ENCODE measurements at regions not wholly inside any gene's neighbourhood (a gene's known extent, or its start where the extent isn't known, plus 50 kb on each side); places are given as distances from the start of the nearest gene placed in this dataset.

GRCh38 chr17:54451051-54451450 lies 449.6 kb upstream of the TOM1L1 start:
- TF ChIP-seq USF1 (IDR thresholded peaks at IDR 0.05) (no peak), TAF1 (IDR thresholded peaks at IDR 0.05; ENCODE audit: low read depth) (no peak), MAX (IDR thresholded peaks at IDR 0.05) (no peak), EGR1 (IDR thresholded peaks at IDR 0.05) (no peak), REST (IDR thresholded peaks at IDR 0.05; ENCODE audit: low read depth) (no peak), YY1 (IDR thresholded peaks at IDR 0.05; ENCODE audit: low read depth) (no peak), FOXM1 (IDR thresholded peaks at IDR 0.05; ENCODE audit: borderline replicate concordance, low read depth) (no peak), CREB1 (IDR thresholded peaks at IDR 0.05; ENCODE audit: low read depth) (no peak), TCF12 (IDR thresholded peaks at IDR 0.05; ENCODE audit: low read depth) (no peak), EP300 (IDR thresholded peaks at IDR 0.05; ENCODE audit: borderline replicate concordance) (no peak)

GRCh38 chr17:54452666-54453348 lies 447.8 kb upstream of the TOM1L1 start:
- TF ChIP-seq EP300 (IDR thresholded peaks at IDR 0.05; ENCODE audit: borderline replicate concordance), result no peak
- TF ChIP-seq TCF12 (IDR thresholded peaks at IDR 0.05; ENCODE audit: low read depth), result no peak
- TF ChIP-seq NFIC (IDR thresholded peaks at IDR 0.05), result no peak
- TF ChIP-seq RAD21 (IDR thresholded peaks at IDR 0.05; ENCODE audit: low read depth), result no peak
- no peak for TF ChIP-seq REST (IDR thresholded peaks at IDR 0.05; ENCODE audit: low read depth)
- TF ChIP-seq TAF1 (IDR thresholded peaks at IDR 0.05; ENCODE audit: low read depth), result no peak
- no peak for TF ChIP-seq USF1 (IDR thresholded peaks at IDR 0.05)

GRCh38 chr17:54455251-54455868 lies 445.3 kb upstream of the TOM1L1 start:
- TF ChIP-seq FOXM1 (IDR thresholded peaks at IDR 0.05; ENCODE audit: borderline replicate concordance, low read depth) (no peak), TEAD4 (IDR thresholded peaks at IDR 0.05) (no peak), EP300 (IDR thresholded peaks at IDR 0.05; ENCODE audit: borderline replicate concordance) (no peak), CREB1 (IDR thresholded peaks at IDR 0.05; ENCODE audit: low read depth) (no peak), USF1 (IDR thresholded peaks at IDR 0.05) (no peak), TCF12 (IDR thresholded peaks at IDR 0.05; ENCODE audit: low read depth) (no peak)

- TF ChIP-seq FOXM1 (IDR thresholded peaks at IDR 0.05; ENCODE audit: borderline replicate concordance, low read depth) (no peak), CEBPB (IDR thresholded peaks at IDR 0.05) (no peak), ZBTB7A (IDR thresholded peaks at IDR 0.05; ENCODE audit: low read depth) (no peak), CREB1 (IDR thresholded peaks at IDR 0.05; ENCODE audit: low read depth) (no peak), EP300 (IDR thresholded peaks at IDR 0.05; ENCODE audit: borderline replicate concordance) (no peak), TAF1 (IDR thresholded peaks at IDR 0.05; ENCODE audit: low read depth) (no peak), EGR1 (IDR thresholded peaks at IDR 0.05) (no peak), TCF12 (IDR thresholded peaks at IDR 0.05; ENCODE audit: low read depth) (no peak), RAD21 (IDR thresholded peaks at IDR 0.05; ENCODE audit: low read depth) (no peak), USF1 (IDR thresholded peaks at IDR 0.05) (no peak)
Measured at GRCh38 chr17:54466875-54467274, 433.8 kb upstream of the TOM1L1 start.

- TF ChIP-seq TEAD4 (IDR thresholded peaks at IDR 0.05), result no peak
- TF ChIP-seq MAX (IDR thresholded peaks at IDR 0.05), result no peak
- TF ChIP-seq CEBPB (IDR thresholded peaks at IDR 0.05), result no peak
- TF ChIP-seq YY1 (IDR thresholded peaks at IDR 0.05; ENCODE audit: low read depth), result no peak
- TF ChIP-seq NFIC (IDR thresholded peaks at IDR 0.05), result no peak
- no peak for TF ChIP-seq ZBTB7A (IDR thresholded peaks at IDR 0.05; ENCODE audit: low read depth)
- no peak for TF ChIP-seq USF1 (IDR thresholded peaks at IDR 0.05)
- no peak for TF ChIP-seq CREB1 (IDR thresholded peaks at IDR 0.05; ENCODE audit: low read depth)
- TF ChIP-seq FOXM1 (IDR thresholded peaks at IDR 0.05; ENCODE audit: borderline replicate concordance, low read depth), result no peak
- TF ChIP-seq RAD21 (IDR thresholded peaks at IDR 0.05; ENCODE audit: low read depth), result no peak
- TF ChIP-seq TAF1 (IDR thresholded peaks at IDR 0.05; ENCODE audit: low read depth), result no peak
- TF ChIP-seq EGR1 (IDR thresholded peaks at IDR 0.05), result no peak
- no peak for TF ChIP-seq REST (IDR thresholded peaks at IDR 0.05; ENCODE audit: low read depth)
- TF ChIP-seq EP300 (IDR thresholded peaks at IDR 0.05; ENCODE audit: borderline replicate concordance), result no peak
- no peak for TF ChIP-seq TCF12 (IDR thresholded peaks at IDR 0.05; ENCODE audit: low read depth)
Measured at GRCh38 chr17:54482843-54483242, 417.8 kb upstream of the TOM1L1 start.

Measured in Ishikawa (cell line).